Epithelial cell of proximal tubule (primary cell): ENCODE measurements at regions not wholly inside any gene's neighbourhood (a gene's known extent, or its start where the extent isn't known, plus 50 kb on each side); places are given as distances from the start of the nearest gene placed in this dataset.

ENCODE experiments used
- DNase-seq: peaks from one replicate; pipeline ENCODE4 v3.0.0-alpha.2; 2011; ENCODE audit warnings: low read depth
- H3K4me3 ChIP-seq: 2 replicates; pipeline ENCODE4 v1.5.1; 2011; ENCODE audit warnings: low read depth, mild to moderate bottlenecking, low read length
- CTCF ChIP-seq: conservative IDR thresholded peaks from 2 replicates; pipeline ENCODE4 v1.5.1; 2012; ENCODE audit warnings: low read depth, mild to moderate bottlenecking, low read length

- H3K4me3 ChIP-seq: no peak overlapping the region
- TF ChIP-seq CTCF: no peak
- DNase-seq: no peak
These were observed 74.6 kb upstream of the NFIA start for GRCh38 chr1:61007534-61008364.

GRCh38 chr1:61005614-61006580 lies 76.5 kb upstream of the NFIA start:
- H3K4me3 ChIP-seq: no peak overlapping the region
- DNase-seq: no peak
- no peak for TF ChIP-seq CTCF

GRCh38 chr1:61004262-61005003 lies 77.9 kb upstream of the NFIA start:
- no peak for DNase-seq
- no peak for TF ChIP-seq CTCF
- H3K4me3 ChIP-seq: no peak overlapping the region

- no peak for DNase-seq
- TF ChIP-seq CTCF: no peak
- no peak overlapping the region for H3K4me3 ChIP-seq
These were observed 82.0 kb upstream of the NFIA start for GRCh38 chr1:61000327-61000726.

GRCh38 chr1:60998786-60999185 lies 83.6 kb upstream of the NFIA start:
- no peak for DNase-seq
- H3K4me3 ChIP-seq: no peak overlapping the region
- no peak for TF ChIP-seq CTCF

- no peak for DNase-seq
- no peak for TF ChIP-seq CTCF
These were observed 87.4 kb upstream of the NFIA start for GRCh38 chr1:60994828-60995492.

More at GRCh38 chr1:60994828-60995492, 87.4 kb upstream of the NFIA start:
- no peak overlapping the region for H3K4me3 ChIP-seq
